HL-60/S4 (cell line): ENCODE measurements at regions not wholly inside any gene's neighbourhood (a gene's known extent, or its start where the extent isn't known, plus 50 kb on each side); places are given as distances from the start of the nearest gene placed in this dataset.

Source experiments
- in situ Hi-C: fragments of 300-500 bp; cut with MboI; formaldehyde crosslinking; loops from 2 replicates; pipeline ENCODE4 v1.14.3; 2022; ENCODE audit warnings: low sequenced_read_pairs

DNA sequence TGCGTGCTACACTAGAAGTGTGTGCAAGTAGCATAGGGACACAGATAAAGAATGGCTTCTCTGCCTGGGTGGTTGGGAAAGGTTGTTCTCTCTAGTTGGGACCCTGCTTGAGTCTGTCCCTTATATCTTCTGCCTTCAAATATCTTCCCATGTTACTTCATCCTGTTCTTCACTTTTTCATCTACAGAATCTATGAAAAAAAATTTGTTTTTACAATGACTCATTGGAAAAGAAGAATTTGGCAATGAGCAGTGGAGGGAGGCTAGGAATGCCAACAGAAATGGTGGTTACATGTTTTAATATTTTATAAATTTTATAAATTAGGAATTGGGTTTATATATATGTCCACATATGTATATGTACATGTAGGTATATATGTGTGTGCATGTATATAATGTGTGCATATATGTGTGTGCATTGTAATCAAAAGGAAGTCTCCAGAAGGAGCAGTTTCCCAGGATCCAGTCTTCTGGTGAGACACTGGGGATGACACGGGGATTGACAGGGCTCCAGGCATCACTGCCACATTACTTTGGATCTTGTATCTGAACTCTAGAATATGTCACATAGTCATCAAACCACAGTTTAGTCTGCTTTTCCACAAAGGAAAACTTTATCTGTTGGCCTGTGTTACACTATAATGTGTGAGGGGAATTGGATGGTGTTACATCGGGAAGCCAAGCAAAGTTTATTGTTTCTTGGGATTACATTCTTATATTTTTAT is 75.3 kb upstream of the RIPOR2 start:
- in situ Hi-C loops = loop anchor here (10.0 kb wide), 1 partner anchor 156 kb away; no protein-coding TSS in a partner anchor

DNA sequence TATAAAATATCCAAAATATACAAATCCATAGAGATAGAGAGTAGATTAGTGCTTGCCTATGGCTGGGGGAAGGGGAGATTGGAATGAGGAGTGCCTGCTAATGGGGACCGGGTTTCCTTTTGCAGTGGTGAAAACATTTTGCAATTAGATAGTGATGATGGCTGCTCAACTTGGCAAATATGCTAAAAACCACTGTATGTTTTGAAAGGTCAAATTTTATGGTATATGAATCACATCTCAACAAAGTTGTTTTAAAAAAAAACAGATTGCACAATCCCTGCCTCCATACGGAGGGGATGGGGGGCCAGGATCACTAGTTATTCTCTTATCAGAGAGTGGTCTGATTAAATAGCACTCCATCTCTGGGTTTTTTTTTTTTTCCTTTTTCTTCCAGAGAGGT is 76.9 kb upstream of the RIPOR2 start:
- in situ Hi-C loops = loop anchor here (10.0 kb wide), 1 partner anchor 158 kb away; no protein-coding TSS in a partner anchor

DNA sequence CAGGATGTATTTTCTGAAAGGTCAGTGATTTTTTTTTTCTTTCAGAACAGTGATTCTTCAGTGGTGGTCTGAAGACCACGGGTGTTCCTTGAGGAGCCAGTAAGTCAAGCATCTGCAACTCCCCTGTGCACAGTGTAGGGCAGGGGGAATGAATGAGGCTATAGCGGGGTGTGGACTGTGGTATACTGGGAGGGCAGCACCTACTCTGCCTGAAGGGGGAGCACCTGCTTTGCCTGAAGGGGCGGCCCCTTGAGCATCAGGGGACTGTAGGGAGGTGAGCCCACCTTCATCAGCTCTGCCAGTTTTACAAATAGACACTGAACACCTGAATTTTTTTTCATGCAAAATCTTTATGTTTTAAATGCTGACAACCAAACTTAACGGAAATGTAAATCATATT is 77.5 kb upstream of the RIPOR2 start:
- in situ Hi-C loops = loop anchor here (10.0 kb wide), 1 partner anchor 158 kb away; no protein-coding TSS in a partner anchor

DNA sequence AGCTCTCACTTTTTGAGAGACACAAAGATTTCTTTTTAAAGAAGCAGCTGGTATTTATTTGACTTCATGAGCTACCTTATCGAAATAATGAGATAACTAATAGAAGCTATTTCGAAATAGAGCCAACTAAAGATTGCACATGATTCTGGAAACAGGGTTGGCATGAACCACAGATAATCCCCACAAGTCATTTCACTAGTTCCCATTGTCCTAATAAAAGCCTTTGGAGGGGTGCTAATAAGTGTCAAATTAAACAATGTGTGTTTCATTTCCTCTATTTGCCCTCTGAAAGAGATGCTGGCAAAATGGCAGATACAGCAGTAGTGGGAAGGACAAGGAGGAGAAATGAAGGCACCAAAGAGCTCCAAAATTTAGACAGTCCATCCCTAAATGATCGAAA is 78.6 kb upstream of the RIPOR2 start:
- in situ Hi-C loops = loop anchor here (10.0 kb wide), 1 partner anchor 160 kb away; no protein-coding TSS in a partner anchor

DNA sequence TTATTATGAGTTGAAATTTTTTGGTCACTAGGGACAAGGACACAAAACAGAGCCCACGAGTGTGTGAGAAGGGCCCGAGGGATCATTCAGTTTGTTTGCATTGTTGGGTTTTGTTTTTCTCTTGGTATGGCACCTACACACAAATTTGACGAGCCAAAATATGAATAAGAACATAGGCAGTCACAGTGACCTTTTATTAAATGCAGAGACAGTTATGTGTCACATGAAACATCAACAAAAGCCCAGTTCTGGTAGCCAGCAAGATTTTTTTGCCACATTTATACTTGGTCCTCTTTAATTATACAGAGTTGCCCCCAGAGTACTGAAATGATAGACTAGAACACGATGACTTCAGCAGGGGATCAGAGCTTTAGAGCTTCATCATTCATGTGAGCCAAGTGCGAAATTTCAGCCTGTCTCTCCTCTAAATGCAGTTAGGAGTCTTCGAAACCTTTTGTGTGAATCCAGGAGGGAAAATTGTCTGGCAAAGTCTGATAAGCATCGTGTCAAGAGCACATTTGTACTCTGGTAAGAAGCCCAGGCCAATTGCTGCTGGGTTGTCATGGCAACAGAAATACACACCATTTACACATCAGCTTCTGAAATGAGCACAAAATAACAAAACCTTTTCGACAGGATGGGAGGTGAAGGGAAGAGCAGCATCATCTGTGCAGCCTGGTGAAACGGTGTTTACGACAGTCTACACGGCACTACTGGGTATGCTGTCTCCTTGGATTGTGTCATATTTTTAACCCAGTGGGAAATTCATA is 79.2 kb upstream of the RIPOR2 start:
- in situ Hi-C loops = loop anchor here (10.0 kb wide), 1 partner anchor 160 kb away; no protein-coding TSS in a partner anchor

DNA sequence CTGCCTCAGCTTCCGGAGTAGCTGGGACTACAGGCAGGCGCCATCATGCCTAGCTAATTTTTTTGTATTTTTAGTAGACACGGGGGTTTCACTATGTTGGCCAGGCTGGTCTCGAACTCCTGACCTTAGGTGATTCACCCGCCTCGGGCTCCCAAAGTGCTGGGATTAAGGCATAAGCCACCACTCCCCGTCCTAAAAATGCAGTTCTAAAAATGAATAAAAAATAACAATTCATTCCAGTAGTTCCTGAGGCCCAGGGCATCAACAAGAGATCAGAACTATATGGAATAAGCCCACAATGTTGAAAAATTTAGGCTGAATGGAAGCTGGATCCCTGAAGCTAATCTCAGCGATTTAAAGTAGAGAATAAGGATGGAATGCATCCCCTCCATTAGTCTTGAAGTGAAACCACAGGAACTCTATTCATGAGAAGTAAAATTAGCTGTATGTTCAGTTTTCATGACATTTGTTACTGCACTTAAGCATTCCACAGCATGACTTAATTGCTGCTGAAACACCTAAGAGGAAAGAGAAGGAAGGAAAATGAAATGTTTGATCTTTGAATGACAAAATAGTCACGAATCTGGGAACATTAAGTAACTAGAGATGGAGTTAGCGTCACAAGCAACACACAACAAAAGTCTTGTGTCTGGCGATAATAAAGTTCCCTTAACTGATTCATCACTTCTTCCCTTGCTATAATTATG is 80.4 kb upstream of the RIPOR2 start:
- in situ Hi-C loops = loop anchor here (10.0 kb wide), 1 partner anchor 161 kb away; no protein-coding TSS in a partner anchor

DNA sequence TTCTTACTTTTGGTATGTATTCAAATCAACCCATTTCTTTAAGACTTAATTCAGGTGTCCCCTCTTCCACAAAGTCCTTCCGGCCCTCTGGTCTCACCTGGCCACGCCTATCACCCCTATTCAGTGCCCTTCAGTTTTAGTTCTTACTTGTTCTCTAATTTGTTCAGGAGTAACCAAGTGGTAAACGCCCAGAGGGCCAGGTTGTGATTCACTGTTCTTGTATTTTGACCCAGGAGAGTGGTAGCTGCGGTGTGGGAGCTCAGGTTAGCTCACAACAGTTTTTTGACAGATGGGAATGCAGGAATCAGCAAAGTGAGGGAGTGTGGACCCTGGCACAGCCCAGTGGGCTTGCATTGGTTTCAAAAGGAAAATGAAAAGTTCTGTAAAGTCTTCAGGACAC is 81.7 kb upstream of the RIPOR2 start:
- in situ Hi-C loops = loop anchor here (10.0 kb wide), 1 partner anchor 163 kb away; no protein-coding TSS in a partner anchor

DNA sequence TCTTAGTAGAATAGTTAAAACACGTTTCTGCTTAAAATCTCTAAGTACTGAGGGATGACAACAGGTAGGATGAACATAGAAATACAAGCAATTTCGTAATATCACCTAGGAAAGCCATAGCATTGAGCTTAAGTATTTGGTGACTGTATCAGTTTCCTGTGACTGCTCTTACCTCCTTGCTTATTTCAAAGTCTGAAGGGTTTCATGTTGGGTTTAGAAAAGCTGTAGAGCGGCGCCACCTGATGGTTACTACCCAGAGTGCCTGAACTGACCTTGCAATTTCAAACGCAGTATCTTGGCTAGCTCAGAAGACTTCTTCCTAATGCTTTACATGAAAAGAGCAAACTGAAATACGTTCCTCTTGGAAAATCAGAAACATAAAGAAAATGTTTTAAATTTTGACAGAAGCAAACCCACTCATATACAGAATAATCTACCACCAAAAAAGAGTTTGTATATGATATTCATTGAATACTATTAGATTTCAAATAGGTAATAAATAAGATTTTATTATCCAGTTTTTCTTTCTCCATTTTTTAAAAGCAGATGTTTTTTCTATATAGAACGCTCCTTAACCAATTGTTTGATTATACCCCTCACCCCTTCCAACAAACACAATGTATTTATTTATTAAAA is 82.3 kb upstream of the RIPOR2 start:
- in situ Hi-C loops = loop anchor here (10.0 kb wide), 1 partner anchor 163 kb away; no protein-coding TSS in a partner anchor

DNA sequence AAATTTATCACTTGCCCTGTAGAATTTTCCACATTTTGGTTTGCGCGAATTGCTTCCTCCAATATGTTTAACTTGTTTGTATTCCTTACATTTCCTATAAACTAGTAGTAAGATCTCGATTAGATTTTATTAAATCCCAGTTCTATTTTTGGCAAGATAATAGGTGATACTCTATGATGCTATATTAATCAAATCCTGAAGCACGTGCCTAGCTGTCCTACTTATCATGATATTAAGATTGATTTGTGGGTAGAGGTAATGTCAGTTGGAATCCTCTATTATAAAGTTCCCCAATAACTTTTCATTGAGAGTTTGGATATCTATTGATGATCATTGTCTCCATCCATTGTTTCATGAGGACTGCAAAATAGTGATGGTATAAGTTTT is 82.8 kb upstream of the RIPOR2 start:
- in situ Hi-C loops = loop anchor here (10.0 kb wide), 1 partner anchor 164 kb away; no protein-coding TSS in a partner anchor

DNA sequence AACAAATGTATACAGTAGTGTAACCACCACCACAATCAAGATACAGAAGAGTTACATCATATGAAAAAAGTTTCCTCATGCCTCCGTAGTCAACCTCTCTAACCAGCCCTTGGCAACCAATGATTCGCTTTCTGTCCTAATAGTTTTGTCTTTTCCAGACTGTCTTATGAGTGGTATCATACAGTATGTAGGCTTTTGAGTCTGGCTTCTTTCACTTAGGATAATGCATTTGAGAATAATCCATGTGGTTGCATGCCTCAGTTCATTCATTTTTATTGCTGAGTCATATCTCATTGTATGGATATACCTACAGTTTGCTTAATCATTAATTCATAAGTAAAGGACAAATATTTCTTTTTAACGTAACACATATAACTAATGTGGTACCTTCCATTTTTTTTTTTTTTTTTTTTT is 86.4 kb upstream of the RIPOR2 start:
- in situ Hi-C loops = no loop called here

DNA sequence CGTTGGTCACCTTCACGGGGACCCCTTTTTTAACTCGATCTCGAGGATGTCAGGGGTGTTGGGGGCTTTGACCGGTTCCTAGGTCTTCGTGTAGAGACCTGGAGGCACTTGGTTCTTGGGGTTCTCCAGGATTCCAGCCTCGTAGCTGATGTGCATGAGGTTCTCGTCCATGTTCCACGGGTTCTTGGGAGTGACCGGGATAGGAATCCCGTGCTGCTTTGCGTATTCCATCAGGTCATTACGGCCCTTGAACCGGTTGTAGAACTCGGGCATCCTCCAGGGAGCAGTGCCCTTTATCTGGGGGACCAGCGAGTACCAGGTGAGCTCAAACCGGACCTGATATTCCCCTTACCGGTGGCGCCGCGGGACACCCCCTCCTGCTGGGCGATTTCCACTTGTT is 88.0 kb upstream of the RIPOR2 start:
- in situ Hi-C loops = no loop called here

DNA sequence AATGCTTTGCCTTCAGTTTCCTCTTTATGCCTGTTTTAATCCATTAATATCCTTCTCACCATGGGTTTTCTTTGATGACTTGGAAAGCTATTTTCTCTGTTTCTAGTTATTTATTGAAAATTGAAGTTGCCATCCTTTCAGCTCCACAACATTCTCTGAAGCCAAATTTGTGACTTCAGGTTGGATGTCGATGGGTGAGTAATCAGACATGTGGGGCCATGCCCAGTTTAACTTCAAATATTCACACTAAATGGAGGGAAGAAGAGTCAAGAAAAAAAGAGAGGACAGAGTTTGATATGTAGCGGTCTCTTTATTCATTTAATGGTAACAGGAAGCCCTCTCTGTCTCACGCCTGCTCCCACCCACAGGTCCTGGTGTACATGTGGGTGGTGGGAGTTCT is 89.1 kb upstream of the RIPOR2 start:
- in situ Hi-C loops = no loop called here

DNA sequence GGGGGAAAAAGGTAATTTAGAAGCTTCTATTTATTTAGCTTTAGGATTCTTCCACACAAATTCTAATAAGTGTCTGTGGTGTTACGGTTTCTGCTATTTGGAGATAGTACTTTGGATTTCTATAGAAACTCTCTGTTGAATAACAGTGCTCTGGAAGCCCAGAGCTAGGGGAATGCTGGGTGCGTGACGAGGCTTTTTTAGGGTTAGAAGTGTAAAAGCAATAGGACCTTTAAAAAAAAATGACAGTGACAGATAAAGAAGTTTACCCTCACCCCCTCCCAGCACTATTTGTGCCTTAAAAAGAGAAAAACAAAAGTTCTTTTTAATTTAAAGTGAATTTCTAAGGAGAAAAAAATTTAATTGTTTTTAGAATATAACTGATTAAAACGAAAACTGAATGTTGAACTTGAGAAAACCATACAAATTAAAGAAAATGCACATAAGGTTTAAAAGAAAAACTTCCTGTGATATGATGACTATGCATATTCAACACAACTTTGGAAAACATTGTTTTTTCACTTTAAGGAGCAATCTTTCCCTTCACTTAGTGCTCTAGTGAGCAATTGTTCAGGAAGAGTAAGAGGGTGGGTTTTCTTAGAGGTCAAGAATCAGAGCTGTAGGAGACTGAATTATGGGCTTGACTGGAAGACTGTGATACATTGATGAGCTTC is 89.6 kb upstream of the RIPOR2 start:
- in situ Hi-C loops = no loop called here

DNA sequence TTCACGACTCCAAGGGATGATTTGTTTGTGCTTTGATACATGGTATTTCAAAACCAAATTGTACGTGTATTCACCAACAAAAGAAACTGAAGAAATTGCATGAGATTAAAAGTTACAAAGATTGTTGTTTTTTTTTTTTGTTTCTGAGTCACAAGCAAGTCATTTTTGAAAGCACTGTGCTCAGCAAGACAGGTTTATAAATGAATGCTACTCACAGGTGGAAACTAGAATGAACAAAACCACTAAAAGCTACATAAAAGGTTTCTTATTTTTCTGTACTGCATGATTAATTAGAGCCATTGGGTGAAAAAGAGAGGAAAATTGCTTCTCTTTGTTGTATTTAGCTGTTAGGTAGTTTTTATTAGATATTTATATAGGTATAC is 90.2 kb upstream of the RIPOR2 start:
- in situ Hi-C loops = no loop called here

DNA sequence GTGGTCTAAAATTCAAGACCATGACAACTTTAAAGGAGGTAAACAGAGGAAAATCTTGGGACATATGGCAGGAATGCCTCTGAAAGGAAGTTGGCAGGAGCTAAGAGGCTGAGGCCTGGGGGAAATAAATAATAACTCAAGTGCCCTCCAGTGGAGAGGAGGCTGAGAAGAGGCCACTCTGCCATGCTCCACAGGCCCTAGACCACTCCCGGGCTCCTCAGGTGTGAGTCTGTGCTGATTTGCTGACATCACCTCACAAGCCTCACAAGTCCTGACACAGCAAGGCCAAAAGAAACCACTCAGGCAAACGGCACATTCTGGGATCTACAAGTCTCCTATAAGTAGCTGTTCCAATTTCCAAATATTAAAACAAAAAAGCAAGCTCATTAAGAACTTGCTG is 91.0 kb upstream of the RIPOR2 start:
- in situ Hi-C loops = no loop called here

DNA sequence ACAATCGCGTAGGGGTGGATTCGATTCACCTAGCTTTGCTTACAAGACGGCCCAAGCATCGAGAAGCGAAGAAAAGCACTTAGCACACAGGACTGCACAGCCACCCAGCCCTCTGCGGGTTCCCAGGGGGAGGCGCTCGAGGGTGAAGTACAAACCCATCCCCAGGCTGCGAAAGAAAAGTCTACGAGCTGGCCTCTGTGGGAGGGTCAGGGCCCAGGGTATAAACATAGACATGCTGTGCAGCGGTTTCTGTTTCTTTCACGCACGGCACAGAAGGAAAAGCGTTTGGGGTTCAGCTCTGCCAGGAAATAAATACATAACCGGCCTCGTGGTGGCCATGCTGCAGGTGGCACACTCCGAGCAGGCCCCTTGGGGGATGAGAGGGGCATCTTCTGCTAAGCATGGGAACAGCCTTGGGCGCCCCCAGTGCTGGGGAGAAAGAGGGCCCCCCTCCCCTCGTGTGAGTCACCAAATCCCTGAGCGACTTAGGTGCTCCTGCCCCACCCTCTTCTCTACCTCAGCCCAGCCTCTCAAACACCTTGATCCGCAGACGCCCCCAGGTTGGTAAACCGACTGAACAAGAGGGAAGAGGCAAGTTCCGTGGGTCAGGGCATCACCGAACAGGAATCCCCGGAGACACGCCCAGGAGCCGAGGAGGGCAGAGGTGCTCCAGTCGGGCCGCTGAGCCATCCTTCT is 91.6 kb upstream of the RIPOR2 start:
- in situ Hi-C loops = no loop called here

DNA sequence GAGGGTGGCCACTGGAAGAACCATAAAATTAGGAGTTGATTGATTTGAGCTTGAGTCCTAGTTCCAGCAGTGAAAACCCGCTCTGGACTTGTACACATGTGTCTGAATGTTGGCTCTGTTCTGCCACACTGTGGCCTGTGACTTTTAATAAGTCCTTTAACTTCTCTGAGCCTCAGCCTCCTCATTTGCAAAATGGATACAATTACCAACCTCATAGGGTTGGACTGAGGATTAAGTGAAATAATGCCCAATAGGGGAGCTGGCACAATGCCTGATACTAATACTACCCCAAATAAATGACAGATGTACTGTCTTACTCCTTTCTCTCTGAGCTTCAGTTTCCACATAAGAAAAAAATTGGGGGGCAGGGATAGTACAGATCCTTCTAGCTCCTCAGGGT is 92.6 kb upstream of the RIPOR2 start:
- in situ Hi-C loops = no loop called here

DNA sequence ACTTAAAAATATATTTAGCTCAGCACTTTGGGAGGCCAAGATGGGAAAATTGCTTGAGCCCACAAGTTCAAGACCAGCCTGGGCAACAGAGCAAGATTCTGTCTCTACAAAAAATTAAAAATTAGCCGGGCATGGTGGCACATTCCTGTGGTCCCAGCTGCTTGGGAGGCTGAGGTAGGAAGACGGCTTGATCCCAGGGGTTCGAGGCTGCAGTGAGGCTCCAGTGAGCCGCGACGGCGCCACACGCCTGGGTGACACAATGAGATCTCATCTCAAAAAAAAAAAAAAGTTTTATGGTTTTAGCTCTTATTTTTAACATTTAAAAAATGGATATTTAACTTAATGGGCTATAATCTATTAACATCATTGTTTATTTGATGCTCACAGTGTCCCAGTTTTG is 97.2 kb upstream of the RIPOR2 start:
- in situ Hi-C loops = no loop called here

DNA sequence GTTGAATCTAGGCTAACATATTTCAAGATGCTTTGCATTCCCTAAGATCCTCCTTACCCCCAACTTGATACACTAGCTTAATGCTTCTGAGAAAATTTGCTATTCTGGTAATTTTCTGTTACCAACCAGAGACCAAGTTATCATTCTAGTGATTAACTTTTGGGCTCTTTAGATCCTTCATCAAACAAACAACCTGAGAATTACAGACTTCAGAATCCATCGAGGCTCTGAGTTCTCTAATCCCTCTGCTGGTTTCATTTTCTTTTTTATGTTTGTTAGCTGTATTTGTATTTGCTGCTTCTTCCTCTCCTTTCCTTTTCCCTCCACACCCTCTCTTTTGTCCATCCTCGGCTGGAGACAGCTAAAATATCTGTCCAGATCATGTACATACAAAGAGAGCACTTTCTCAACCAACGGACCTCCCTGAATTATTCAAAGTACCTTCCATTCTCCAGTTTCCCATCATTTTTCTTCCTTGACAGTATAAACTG is 98.7 kb upstream of the RIPOR2 start:
- in situ Hi-C loops = no loop called here

DNA sequence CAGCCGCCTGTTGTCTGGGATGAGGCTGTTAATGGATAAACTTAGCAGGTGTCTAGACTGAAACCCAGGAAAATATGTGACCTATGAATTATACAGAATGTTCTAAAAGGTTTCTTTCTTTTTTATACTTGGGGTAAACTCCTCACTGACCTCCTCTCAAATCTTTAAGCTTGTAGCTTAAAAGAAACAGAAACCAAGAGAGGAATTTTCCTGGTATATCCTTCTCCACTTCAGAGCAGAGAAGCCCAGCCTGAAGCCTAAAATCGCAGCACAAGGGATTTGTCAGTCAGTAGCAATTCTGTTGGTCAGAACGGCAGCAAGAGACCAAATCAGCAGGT is 99.4 kb upstream of the RIPOR2 start:
- in situ Hi-C loops = no loop called here
